Mesendoderm (in vitro differentiated cells): ENCODE measurements at regions not wholly inside any gene's neighbourhood (a gene's known extent, or its start where the extent isn't known, plus 50 kb on each side); places are given as distances from the start of the nearest gene placed in this dataset.

Source experiments
- DNase-seq: peaks from one replicate; pipeline ENCODE4 v3.0.0; 2013
- H2AK5ac ChIP-seq: 2 replicates; pipeline ENCODE4 v1.6.1; 2013; ENCODE audit warnings: low read length, inconsistent platforms
- H2BK120ac ChIP-seq: 2 replicates; pipeline ENCODE4 v1.6.1; 2013; ENCODE audit warnings: low read depth, mild to moderate bottlenecking, low read length, moderate library complexity, mixed read lengths
- H2BK15ac ChIP-seq: replicated peaks from 2 replicates; pipeline ENCODE4 v1.6.1; 2013; ENCODE audit warnings: low read depth, mild to moderate bottlenecking, moderate library complexity
- H2BK5ac ChIP-seq: 2 replicates; pipeline ENCODE4 v1.6.1; 2013; ENCODE audit warnings: low read length, inconsistent platforms
- H3K18ac ChIP-seq: 2 replicates; pipeline ENCODE4 v1.6.1; 2013; ENCODE audit warnings: mild to moderate bottlenecking, low read length, mixed read lengths
- H3K23ac ChIP-seq: one replicate; pipeline ENCODE4 v1.6.1; 2013; ENCODE audit warnings: low read length
- H3K27ac ChIP-seq: 2 replicates; pipeline ENCODE4 v1.5.1; 2013; ENCODE audit warnings: low read depth, mild to moderate bottlenecking, inconsistent platforms, low read length, moderate library complexity
- H3K27me3 ChIP-seq: 2 replicates; pipeline ENCODE4 v1.6.1; 2013; ENCODE audit warnings: low read length, control low read depth, mild to moderate bottlenecking, inconsistent platforms; ENCODE audit not compliant: insufficient read depth, poor library complexity
- H3K36me3 ChIP-seq: 2 replicates; pipeline ENCODE4 v1.6.1; 2013; ENCODE audit warnings: low read length, inconsistent platforms; ENCODE audit not compliant: control insufficient read depth, insufficient read depth
- H3K4ac ChIP-seq: one replicate; pipeline ENCODE4 v1.6.1; 2013; ENCODE audit warnings: low read depth, mild to moderate bottlenecking, low read length, moderate library complexity
- H3K4me1 ChIP-seq: 2 replicates; pipeline ENCODE4 v1.6.1; 2013; ENCODE audit warnings: low read depth, low read length, inconsistent platforms; ENCODE audit not compliant: control insufficient read depth
- H3K4me2 ChIP-seq: 2 replicates; pipeline ENCODE4 v1.6.1; 2013; ENCODE audit warnings: low read length
- H3K4me3 ChIP-seq: 2 replicates; pipeline ENCODE4 v1.5.1; 2013; ENCODE audit warnings: mild to moderate bottlenecking, low read length
- H3K56ac ChIP-seq: one replicate; pipeline ENCODE4 v1.6.1; 2013; ENCODE audit warnings: low read length
- H3K79me1 ChIP-seq: 2 replicates; pipeline ENCODE4 v1.6.1; 2013; ENCODE audit warnings: low read length, inconsistent platforms
- H3K79me2 ChIP-seq: 2 replicates; pipeline ENCODE4 v1.6.1; 2013; ENCODE audit warnings: mild to moderate bottlenecking, low read length; ENCODE audit not compliant: control insufficient read depth, insufficient read depth
- H3K9ac ChIP-seq: 2 replicates; pipeline ENCODE4 v1.6.1; 2013; ENCODE audit warnings: low read length, inconsistent platforms
- H4K5ac ChIP-seq: one replicate; pipeline ENCODE4 v1.6.1; 2013; ENCODE audit warnings: low read length
- H4K8ac ChIP-seq: one replicate; pipeline ENCODE4 v1.6.1; 2013; ENCODE audit warnings: low read depth, mild to moderate bottlenecking, control low read depth, low read length, moderate library complexity
- WGBS: extraction: QIAGEN DNeasy Blood & Tissue Kit; methylation state at CpG from one replicate; pipeline ENCODE4 v1.1.7; 2013; ENCODE audit warnings: low lambda C conversion rate, missing lambda C conversion rate; ENCODE audit not compliant: insufficient coverage; ENCODE audit errors: extremely low coverage; 5-methylcytosine and 5-hydroxymethylcytosine counted together

DNA sequence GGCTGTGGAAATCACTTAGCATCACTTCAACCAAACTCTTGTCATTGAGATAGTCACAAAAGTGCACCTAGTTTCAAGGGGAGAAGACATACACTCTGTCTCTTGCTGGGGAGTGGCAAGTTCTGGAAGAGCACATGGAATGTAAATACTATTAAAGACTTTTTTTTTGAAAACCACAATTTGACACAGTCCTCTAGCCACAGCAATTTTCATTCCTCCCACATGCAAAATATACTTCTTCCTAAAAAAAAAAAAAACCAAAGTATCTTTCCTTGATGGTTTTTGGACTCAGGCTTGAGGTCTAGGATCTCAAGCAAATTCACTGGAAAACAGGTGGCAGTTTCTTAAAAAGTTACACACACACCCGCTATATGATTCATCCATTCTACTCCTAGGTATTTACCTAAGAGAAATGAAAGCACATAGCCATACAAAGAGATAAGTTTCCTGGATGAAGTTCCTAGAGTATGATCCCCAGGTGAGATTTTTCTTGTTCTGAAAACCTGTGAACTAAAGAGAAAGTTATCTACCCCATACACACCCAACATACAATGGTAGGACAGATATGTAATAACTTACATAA, 295.8 kb downstream of the SP3 start:
- Histone ChIP-seq H3K79me1 (no peaks in the 10 kb centered on the region), H4K8ac (no peak overlapping the region), H3K23ac (no peak overlapping the region), H2AK5ac (no peak overlapping the region), H4K5ac (no peak overlapping the region), H2BK5ac (no peak overlapping the region), H3K79me2 (no peaks in the 10 kb centered on the region), H3K27ac (no peak overlapping the region), H3K4ac (no peak overlapping the region), H3K9ac (no peak overlapping the region), H3K36me3 (no peaks in the 10 kb centered on the region), H3K18ac (no peak overlapping the region), H3K27me3 (no peaks in the 10 kb centered on the region), H3K56ac (no peak overlapping the region), H3K4me1 (no peaks in the 10 kb centered on the region), H3K4me3 (no peak overlapping the region), H2BK15ac (no peak overlapping the region), H2BK120ac (no peak overlapping the region), H3K4me2 (no peak overlapping the region)
- DNase-seq, result no peak
- WGBS, result no CpG with 5 or more reads among the region's 1 CpG

DNA sequence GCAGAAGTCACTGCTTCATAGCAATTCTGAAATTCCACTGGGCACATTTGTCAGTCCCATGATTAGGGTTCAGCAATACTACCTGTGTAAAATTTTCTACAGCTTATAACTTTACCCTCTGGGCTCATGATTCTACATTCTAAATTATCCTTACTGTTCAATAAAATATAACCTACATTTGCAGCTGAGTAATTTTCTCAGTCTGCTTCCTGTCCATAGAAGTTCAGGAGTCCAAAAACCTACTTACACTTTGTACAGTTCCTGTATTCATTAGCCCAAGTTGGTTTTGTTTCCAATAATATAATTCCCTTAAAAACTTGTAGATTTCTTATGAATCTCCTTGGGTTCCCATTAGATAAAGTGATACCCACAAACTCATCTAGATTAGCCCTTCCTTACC, 295.3 kb downstream of the SP3 start:
- H3K4me2 ChIP-seq, result no peak overlapping the region
- H2BK120ac ChIP-seq, result no peak overlapping the region
- no peaks in the 10 kb centered on the region for H3K27me3 ChIP-seq
- no peak overlapping the region for H2AK5ac ChIP-seq
- no peak overlapping the region for H2BK5ac ChIP-seq
- no peaks in the 10 kb centered on the region for H3K36me3 ChIP-seq
- H2BK15ac ChIP-seq, result no peak overlapping the region
- H4K5ac ChIP-seq, result no peak overlapping the region
- H4K8ac ChIP-seq, result no peak overlapping the region
- H3K9ac ChIP-seq, result no peak overlapping the region
- no peaks in the 10 kb centered on the region for H3K79me2 ChIP-seq
- H3K79me1 ChIP-seq, result no peaks in the 10 kb centered on the region
- H3K23ac ChIP-seq, result no peak overlapping the region
- no peak for DNase-seq
- H3K4me3 ChIP-seq, result no peak overlapping the region
- no peak overlapping the region for H3K18ac ChIP-seq
- no peaks in the 10 kb centered on the region for H3K4me1 ChIP-seq
- no peak overlapping the region for H3K27ac ChIP-seq
- H3K4ac ChIP-seq, result no peak overlapping the region
- no peak overlapping the region for H3K56ac ChIP-seq

DNA sequence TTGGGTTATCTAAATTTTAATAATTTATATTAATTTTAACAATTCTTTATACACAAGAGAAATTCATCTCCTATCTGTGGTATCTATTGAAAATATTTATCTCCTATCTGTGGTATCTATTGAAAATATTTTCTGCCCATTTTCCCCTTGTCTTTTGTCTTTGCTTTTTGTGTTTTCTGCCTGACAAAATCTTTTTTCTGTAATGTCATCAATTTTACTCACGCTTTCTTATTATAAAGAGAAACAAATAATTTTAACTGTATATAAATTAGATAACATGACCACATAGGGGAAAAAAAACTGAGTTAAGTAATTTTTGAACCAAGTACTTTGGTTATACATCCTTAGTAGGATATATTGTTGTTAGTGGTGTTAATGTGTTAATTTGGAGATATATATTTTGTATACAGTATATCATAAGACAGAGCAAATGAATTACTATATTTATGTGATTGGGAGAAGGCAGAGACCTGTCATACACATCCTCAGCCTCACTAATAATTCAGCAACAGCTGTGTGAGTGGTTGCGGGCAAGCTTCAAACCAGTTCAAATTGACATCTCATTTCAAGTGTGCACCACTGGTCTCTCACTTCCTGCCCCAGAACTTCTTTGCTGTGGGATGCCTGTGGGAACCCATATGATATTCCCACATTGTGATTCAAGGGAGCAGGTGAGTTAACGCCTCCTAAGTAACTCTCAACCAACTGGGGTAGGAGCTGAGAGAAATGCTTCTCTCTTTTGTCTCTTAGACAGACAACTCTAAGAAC, 292.4 kb downstream of the SP3 start:
- H3K79me2 ChIP-seq, result no peaks in the 10 kb centered on the region
- no CpG with 5 or more reads among the region's 3 CpGs for WGBS
- DNase-seq, result no peak

DNA sequence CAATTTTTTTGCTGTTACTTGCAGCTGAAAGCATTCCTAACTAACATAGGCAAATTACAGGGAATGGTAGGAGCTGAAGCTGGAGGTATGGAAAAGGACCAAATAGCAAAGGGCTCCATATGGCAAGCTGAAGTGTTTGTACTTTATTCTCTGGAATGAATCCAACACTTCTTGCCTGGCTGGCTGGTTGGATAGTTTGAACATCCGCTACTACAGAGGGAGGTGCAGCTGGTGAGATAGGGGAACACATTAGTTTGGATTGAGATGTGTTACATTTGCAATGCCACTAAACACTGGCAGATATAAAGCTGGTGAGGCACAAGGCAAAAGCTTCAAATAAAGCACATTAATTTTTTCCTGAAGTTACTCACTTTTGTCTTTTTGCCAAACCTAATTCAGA, 291.5 kb downstream of the SP3 start:
- Histone ChIP-seq H3K79me2 (no peaks in the 10 kb centered on the region), H4K5ac (no peak overlapping the region), H2BK5ac (no peak overlapping the region), H3K27me3 (no peaks in the 10 kb centered on the region), H3K23ac (no peak overlapping the region), H3K18ac (no peak overlapping the region), H3K79me1 (no peaks in the 10 kb centered on the region), H2BK15ac (no peak overlapping the region), H3K27ac (no peak overlapping the region), H4K8ac (no peak overlapping the region), H3K4ac (no peak overlapping the region), H3K36me3 (no peaks in the 10 kb centered on the region), H3K4me2 (no peak overlapping the region), H3K9ac (no peak overlapping the region), H3K4me3 (no peak overlapping the region), H2BK120ac (no peak overlapping the region), H3K4me1 (no peaks in the 10 kb centered on the region), H3K56ac (no peak overlapping the region), H2AK5ac (no peak overlapping the region)
- DNase-seq, result no peak
- WGBS, result no CpG with 5 or more reads among the region's 1 CpG

More for the DNA sequence above, 292.4 kb downstream of the SP3 start:
- Histone ChIP-seq H4K8ac (no peak overlapping the region), H2BK120ac (no peak overlapping the region), H3K23ac (no peak overlapping the region), H3K27ac (no peak overlapping the region), H3K4ac (no peak overlapping the region), H2BK5ac (no peak overlapping the region), H2AK5ac (no peak overlapping the region), H3K4me1 (no peaks in the 10 kb centered on the region), H3K36me3 (no peaks in the 10 kb centered on the region), H3K79me1 (no peaks in the 10 kb centered on the region), H3K9ac (no peak overlapping the region), H3K27me3 (no peaks in the 10 kb centered on the region), H3K56ac (no peak overlapping the region), H3K4me2 (no peak overlapping the region), H3K18ac (no peak overlapping the region), H2BK15ac (no peak overlapping the region), H4K5ac (no peak overlapping the region), H3K4me3 (no peak overlapping the region)

DNA sequence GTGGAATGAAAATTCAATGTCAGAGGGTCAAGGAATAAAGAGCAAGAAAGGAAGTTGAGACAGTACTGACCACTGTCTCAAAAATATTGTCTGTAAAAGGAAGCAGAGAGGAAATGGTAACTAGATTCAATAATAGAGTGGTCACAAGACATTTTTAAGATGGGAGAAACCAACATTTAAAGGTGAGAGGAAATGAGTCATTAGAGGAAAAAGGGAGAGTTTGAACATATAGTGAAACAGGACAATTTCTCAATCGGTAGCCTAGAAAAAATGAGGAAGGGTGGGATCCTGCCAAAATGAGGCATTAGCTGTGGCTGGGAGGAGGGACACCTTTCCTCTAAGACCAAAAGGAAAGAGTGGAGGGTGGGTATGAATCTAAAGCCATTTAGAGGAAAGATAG, 288.5 kb downstream of the SP3 start:
- Histone ChIP-seq H3K79me1 (no peaks in the 10 kb centered on the region), H3K79me2 (no peaks in the 10 kb centered on the region), H2BK120ac (no peak overlapping the region), H3K4me1 (no peaks in the 10 kb centered on the region), H2AK5ac (no peak overlapping the region), H3K4me2 (no peak overlapping the region), H2BK5ac (no peak overlapping the region), H3K4ac (no peak overlapping the region), H3K27me3 (no peaks in the 10 kb centered on the region), H4K5ac (no peak overlapping the region), H2BK15ac (no peak overlapping the region), H3K4me3 (no peak overlapping the region), H3K56ac (no peak overlapping the region), H3K27ac (no peak overlapping the region), H3K36me3 (no peaks in the 10 kb centered on the region), H4K8ac (no peak overlapping the region), H3K18ac (no peak overlapping the region), H3K9ac (no peak overlapping the region), H3K23ac (no peak overlapping the region)
- DNase-seq, result no peak
- no CpG with 5 or more reads among the region's 1 CpG for WGBS

DNA sequence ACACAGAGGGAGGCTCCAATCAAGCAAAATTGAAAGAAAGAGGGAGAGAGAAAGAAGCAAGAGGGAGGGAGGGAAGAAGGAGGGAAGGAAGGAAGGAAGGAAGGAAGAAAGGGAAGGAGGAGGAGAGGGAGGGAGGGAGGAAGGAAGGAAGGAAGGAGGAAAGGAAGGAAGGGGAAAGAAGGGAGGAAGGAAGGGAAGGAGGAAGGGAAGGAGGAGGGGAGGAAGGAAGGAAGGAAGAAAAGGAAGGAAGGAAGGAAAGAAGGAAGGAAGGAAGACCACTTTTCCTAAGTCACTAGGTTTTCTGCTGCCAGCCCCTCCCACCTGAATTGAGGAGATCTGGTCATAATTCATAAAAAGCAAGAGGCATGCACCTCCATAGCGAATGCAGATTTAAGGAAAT, 287.0 kb downstream of the SP3 start:
- Histone ChIP-seq H2BK15ac (no peak overlapping the region), H2BK120ac (no peak overlapping the region), H3K36me3 (no peaks in the 10 kb centered on the region), H4K8ac (no peak overlapping the region), H3K4me1 (no peaks in the 10 kb centered on the region), H3K4me2 (no peak overlapping the region), H3K79me1 (no peaks in the 10 kb centered on the region), H2AK5ac (no peak overlapping the region), H3K56ac (no peak overlapping the region), H3K4ac (no peak overlapping the region), H3K18ac (no peak overlapping the region), H3K23ac (no peak overlapping the region), H2BK5ac (no peak overlapping the region), H3K9ac (no peak overlapping the region), H3K4me3 (no peak overlapping the region), H3K79me2 (no peaks in the 10 kb centered on the region), H4K5ac (no peak overlapping the region), H3K27me3 (no peaks in the 10 kb centered on the region), H3K27ac (no peak overlapping the region)
- no peak for DNase-seq
- no CpG with 5 or more reads among the region's 1 CpG for WGBS
